Upper lobe of left lung (tissue), 6 donors: ENCODE measurements at regions not wholly inside any gene's neighbourhood (a gene's known extent, or its start where the extent isn't known, plus 50 kb on each side); places are given as distances from the start of the nearest gene placed in this dataset.
A peak's percentile ranks its signal among the peaks of the same experiment; 100 is the strongest.

Experiments used
- ATAC-seq, 2 donors: fragments of 200-7000 bp; cut with Tn5 transposase; one replicate each; pipeline ENCODE4 v1.9.1; 2022; ENCODE audit warnings: mild to moderate bottlenecking in 2 of 2, moderate library complexity in 2 of 2; ENCODE audit not compliant: low FRiP score in 2 of 2
- DNase-seq, 2 donors: peaks; one replicate each; pipeline ENCODE4 v3.0.0-alpha.2; 2019 to 2020
- H3K27ac ChIP-seq, 4 donors: fragments of 200-600 bp; sonication (generic); one replicate each; pipeline ENCODE4 v1.5.1; 2016 to 2019
- H3K27me3 ChIP-seq, 4 donors: fragments of 200-600 bp; sonication (generic); one replicate each; pipeline ENCODE4 v1.5.1; 2017 to 2019
- H3K36me3 ChIP-seq, 4 donors: fragments of 200-600 bp; sonication (generic); one replicate each; pipeline ENCODE4 v1.5.1; 2016 to 2019
- H3K4me1 ChIP-seq, 4 donors: fragments of 200-600 bp; sonication (generic); one replicate each; pipeline ENCODE4 v1.5.1; 2018 to 2019
- H3K4me3 ChIP-seq, 4 donors: fragments of 200-600 bp; sonication (generic); one replicate each; pipeline ENCODE4 v1.5.1; 2017 to 2019; ENCODE audit warnings: mild to moderate bottlenecking in 2 of 4, moderate library complexity in 1 of 4
- H3K9me3 ChIP-seq, 4 donors: fragments of 200-600 bp; sonication (generic); one replicate each; pipeline ENCODE4 v1.5.1; 2018 to 2019
- EP300 ChIP-seq, 4 donors: sonication (generic); formaldehyde crosslinking; IDR thresholded peaks; one replicate each; pipeline ENCODE4 v1.5.1; 2017; ENCODE audit warnings: antibody characterized with exemption in 4 of 4, control low read depth in 2 of 4
- POLR2A ChIP-seq, 4 donors: fragments of 450-650 bp; IDR thresholded peaks; one replicate each; pipeline ENCODE4 v1.5.1; 2016 to 2017; ENCODE audit warnings: antibody characterized with exemption in 4 of 4, mild to moderate bottlenecking in 2 of 4
- POLR2AphosphoS5 ChIP-seq, 2 donors: sonication (generic); formaldehyde crosslinking; IDR thresholded peaks; one replicate each; pipeline ENCODE4 v1.5.1; 2017; ENCODE audit warnings: antibody characterized with exemption in 2 of 2
- WGBS, 2 donors: methylation state at CpG; one replicate each; pipeline ENCODE4 v1.1.5; 2017 to 2018; 5-methylcytosine and 5-hydroxymethylcytosine counted together
- TF ChIP-seq, protein P1 (sequence below), 6 experiments: fragments of 450-650 bp in 4 of 6; fragments of 200-600 bp in 2 of 6; sonication (generic) in 2 of 6; IDR thresholded peaks; one replicate each; pipeline ENCODE4 v1.5.1; 2016 to 2019; ENCODE audit warnings: antibody characterized with exemption in 6 of 6
- donor health status: DM: no; HTN: no; CAD: no; lungs with moderate emphysema.
- donor health status: DM: no; HTN: yes; CAD: no; lungs with severe emphysema.

DNA sequence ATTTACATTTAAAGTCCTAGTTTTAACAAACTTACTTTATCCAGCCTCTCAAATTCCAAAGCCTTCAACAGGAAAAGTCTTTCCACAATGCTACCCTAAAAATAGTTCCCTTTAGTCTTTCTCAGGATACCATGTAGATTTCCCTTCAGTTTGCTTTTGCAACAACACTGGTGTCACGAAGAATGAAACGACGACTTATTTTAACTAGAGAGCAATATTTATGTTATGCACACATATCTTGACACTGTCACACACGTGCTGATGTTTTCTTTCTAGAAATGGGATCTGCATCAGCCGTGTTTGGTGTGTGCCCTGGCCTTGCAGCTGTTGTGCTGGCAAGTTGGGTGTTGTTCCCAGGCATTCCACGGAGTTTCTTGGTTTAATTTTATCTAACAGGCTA lies 75.5 kb downstream of the SIPA1L2 start:
- 38 to 49% methylated on average over 6 of the region's 6 CpGs for WGBS, 2 donors
- H3K4me3 ChIP-seq = no peak overlapping the region
- H3K9me3 ChIP-seq = no peaks in the 10 kb centered on the region
- peak overlapping the region in 1 of 4 donors; percentile 1 for H3K27ac ChIP-seq
- TF ChIP-seq POLR2AphosphoS5 (IDR thresholded peaks at IDR 0.05) = peak in 1 of 2 donors; percentile 26
- TF ChIP-seq, protein P1, sequence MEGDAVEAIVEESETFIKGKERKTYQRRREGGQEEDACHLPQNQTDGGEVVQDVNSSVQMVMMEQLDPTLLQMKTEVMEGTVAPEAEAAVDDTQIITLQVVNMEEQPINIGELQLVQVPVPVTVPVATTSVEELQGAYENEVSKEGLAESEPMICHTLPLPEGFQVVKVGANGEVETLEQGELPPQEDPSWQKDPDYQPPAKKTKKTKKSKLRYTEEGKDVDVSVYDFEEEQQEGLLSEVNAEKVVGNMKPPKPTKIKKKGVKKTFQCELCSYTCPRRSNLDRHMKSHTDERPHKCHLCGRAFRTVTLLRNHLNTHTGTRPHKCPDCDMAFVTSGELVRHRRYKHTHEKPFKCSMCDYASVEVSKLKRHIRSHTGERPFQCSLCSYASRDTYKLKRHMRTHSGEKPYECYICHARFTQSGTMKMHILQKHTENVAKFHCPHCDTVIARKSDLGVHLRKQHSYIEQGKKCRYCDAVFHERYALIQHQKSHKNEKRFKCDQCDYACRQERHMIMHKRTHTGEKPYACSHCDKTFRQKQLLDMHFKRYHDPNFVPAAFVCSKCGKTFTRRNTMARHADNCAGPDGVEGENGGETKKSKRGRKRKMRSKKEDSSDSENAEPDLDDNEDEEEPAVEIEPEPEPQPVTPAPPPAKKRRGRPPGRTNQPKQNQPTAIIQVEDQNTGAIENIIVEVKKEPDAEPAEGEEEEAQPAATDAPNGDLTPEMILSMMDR (IDR thresholded peaks at IDR 0.05) = no peak
- no peaks in the 10 kb centered on the region for H3K27me3 ChIP-seq
- peaks cover 20 to 43% (median 30%) of the 10 kb centered on the region in 4 donors for H3K4me1 ChIP-seq
- ATAC-seq (no peak), DNase-seq (no peak)
- H3K36me3 ChIP-seq = no peaks in the 10 kb centered on the region

DNA sequence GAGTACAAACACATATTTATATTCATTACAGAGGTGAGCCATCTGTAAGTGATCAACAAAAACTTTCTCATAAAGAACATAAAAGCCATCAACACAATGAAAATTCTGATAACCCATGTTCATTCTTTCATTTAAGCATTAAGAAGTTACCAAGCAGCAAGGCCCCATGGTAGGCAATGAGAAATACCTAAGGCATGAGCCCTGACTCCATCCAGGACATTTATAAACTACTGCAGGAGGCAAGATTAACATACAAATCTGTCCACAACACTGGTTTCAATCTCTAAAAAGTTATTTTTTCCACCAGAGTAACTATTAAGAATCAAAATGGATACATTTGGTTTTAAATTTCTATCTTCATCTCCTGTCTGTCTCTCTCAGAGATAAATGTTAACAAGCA lies 76.1 kb downstream of the SIPA1L2 start:
- Histone ChIP-seq H3K4me1 (peaks cover 19 to 37% (median 26%) of the 10 kb centered on the region in 4 donors), H3K36me3 (no peaks in the 10 kb centered on the region), H3K27me3 (no peaks in the 10 kb centered on the region), H3K9me3 (no peaks in the 10 kb centered on the region), H3K27ac (peak overlapping the region in 1 of 4 donors; percentile 1), H3K4me3 (no peak overlapping the region)
- no peak for DNase-seq
- ATAC-seq = no peak
- TF ChIP-seq POLR2A (IDR thresholded peaks at IDR 0.05) (no peak), EP300 (IDR thresholded peaks at IDR 0.05) (no peak)

DNA sequence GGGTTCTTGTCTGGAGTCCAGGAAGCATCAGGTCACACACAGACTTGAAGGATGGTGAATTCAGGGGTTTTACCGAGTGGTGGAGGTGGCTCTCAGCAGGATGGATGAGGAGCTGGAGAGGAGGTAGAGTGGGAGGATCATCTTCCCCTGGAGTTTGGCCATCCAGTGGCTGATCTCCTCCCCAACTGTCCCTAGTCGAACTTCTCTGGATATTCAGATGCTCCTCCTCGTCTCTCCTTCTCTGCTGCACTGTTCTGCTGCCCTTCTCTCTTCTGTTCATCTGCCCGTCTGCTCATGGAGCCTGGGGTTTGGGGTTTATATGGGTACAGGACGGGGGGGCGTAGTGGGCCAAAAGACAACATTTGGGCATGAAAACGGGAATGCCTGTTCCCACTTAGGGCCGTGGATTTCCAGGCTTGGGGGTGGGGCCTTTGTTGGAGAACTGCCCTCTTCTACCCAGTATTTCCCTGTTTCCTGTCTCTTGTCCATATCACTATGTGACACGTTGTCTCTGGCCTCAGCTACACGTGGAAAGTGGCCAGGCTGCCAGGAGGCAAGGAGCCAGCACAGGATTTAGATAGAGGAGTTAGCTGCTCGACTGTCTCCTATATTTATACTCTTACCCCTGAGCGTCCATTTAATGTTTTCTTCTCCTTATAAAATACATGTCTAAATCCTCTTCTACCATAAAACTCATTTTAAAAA lies 76.7 kb downstream of the SIPA1L2 start:
- peaks cover 19 to 31% (median 25%) of the 10 kb centered on the region in 4 donors for H3K4me1 ChIP-seq

DNA sequence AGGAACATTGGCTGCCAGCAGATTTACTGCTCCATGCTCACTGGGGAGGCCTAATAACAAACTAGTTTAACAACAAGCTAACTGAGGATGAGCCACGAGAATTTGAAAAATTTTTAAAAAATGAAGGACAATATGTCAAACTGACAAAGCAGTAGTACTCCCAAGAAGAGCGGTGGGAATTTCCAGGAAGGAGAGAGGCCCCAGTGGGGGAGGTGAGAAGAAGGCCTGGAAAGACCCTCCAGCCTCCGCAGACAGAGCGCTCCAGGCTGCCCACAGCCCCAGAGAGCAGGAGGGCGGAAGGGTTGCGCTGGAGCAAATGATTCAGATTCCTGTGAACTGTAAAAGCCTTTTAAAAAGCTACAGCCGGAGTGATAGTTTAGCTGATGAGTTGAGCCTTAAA lies 78.5 kb downstream of the SIPA1L2 start:
- DNase-seq (peak in 1 of 2 donors; percentile 18), ATAC-seq (no peak)
- Histone ChIP-seq H3K4me1 (peaks cover 17 to 31% (median 23%) of the 10 kb centered on the region in 4 donors), H3K27me3 (no peaks in the 10 kb centered on the region), H3K9me3 (no peaks in the 10 kb centered on the region), H3K27ac (no peak overlapping the region), H3K4me3 (no peak overlapping the region), H3K36me3 (no peaks in the 10 kb centered on the region)
- TF ChIP-seq, protein P1 (IDR thresholded peaks at IDR 0.05) = no peak
- no peak for TF ChIP-seq EP300 (IDR thresholded peaks at IDR 0.05)
- TF ChIP-seq POLR2A (IDR thresholded peaks at IDR 0.05) = no peak
- TF ChIP-seq POLR2AphosphoS5 (IDR thresholded peaks at IDR 0.05) = no peak
- 88 to 96% methylated on average over 7 of the region's 7 CpGs for WGBS, 2 donors

More for the DNA sequence above, 76.7 kb downstream of the SIPA1L2 start:
- DNase-seq (peak in 1 of 2 donors; percentile 31), ATAC-seq (peak in 1 of 2 donors; percentile 73)
- Histone ChIP-seq H3K27ac (peak overlapping the region in 1 of 4 donors; percentile 1), H3K36me3 (no peaks in the 10 kb centered on the region), H3K9me3 (no peaks in the 10 kb centered on the region), H3K27me3 (no peaks in the 10 kb centered on the region), H3K4me3 (no peak overlapping the region)
- 49 to 61% methylated on average over 12 of the region's 12 CpGs for WGBS, 2 donors
- TF ChIP-seq, protein P1 (IDR thresholded peaks at IDR 0.05) = no peak
- no peak for TF ChIP-seq POLR2A (IDR thresholded peaks at IDR 0.05)
- TF ChIP-seq POLR2AphosphoS5 (IDR thresholded peaks at IDR 0.05) = peak in 1 of 2 donors; percentile 67
- TF ChIP-seq EP300 (IDR thresholded peaks at IDR 0.05) = no peak

DNA sequence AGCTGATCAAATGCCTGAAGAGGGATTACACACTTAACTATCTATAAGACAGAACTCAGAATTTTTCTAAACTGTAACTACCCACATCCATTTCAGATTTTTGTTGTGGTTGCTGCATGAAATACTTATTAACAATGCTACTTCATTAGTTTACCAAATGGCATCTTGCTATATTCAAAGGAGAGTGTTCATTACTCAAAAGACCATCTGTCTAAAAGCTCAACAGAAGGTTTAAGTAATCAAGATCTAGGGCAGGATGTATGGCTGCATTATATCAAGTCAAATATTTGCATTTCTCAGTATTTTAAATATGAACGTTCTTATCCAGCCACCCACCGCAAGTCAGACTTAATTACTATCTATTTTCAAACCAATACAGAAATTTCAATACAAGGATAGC lies 79.9 kb downstream of the SIPA1L2 start:
- Histone ChIP-seq H3K27me3 (no peaks in the 10 kb centered on the region), H3K27ac (no peak overlapping the region), H3K4me1 (peaks cover 7 to 24% (median 18%) of the 10 kb centered on the region in 4 donors), H3K4me3 (no peak overlapping the region), H3K9me3 (no peaks in the 10 kb centered on the region), H3K36me3 (no peaks in the 10 kb centered on the region)
- 78 to 80% methylated on average over 2 of the region's 2 CpGs for WGBS, 2 donors
- no peak for TF ChIP-seq EP300 (IDR thresholded peaks at IDR 0.05)
- no peak for TF ChIP-seq POLR2A (IDR thresholded peaks at IDR 0.05)
- TF ChIP-seq, protein P1 (IDR thresholded peaks at IDR 0.05) = no peak
- TF ChIP-seq POLR2AphosphoS5 (IDR thresholded peaks at IDR 0.05) = no peak
- no peak for DNase-seq
- no peak for ATAC-seq
